SK-N-SH treated with all-trans-retinoic acid at 6 μM for 48 hours (cell line): ENCODE measurements at regions not wholly inside any gene's neighbourhood (a gene's known extent, or its start where the extent isn't known, plus 50 kb on each side); places are given as distances from the start of the nearest gene placed in this dataset.

ENCODE experiments used
- ARNTL ChIP-seq: fragments of 450-650 bp; formaldehyde crosslinking; IDR thresholded peaks from 2 replicates; pipeline ENCODE4 v1.5.0; 2020; ENCODE audit warnings: low read depth, mild to moderate bottlenecking, moderate library complexity, borderline replicate concordance
- BACH2 ChIP-seq: fragments of 250-450 bp; sonication (Bioruptor Pico); IDR thresholded peaks from 2 replicates; pipeline ENCODE4 v1.9.0; 2021; ENCODE audit warnings: mild to moderate bottlenecking, borderline replicate concordance
- CSDC2 ChIP-seq: fragments of 250-450 bp; sonication (Bioruptor Pico); IDR thresholded peaks from 2 replicates; pipeline ENCODE4 v1.5.0; 2020; ENCODE audit warnings: mild to moderate bottlenecking, moderate library complexity
- ESRRG ChIP-seq: fragments of 250-450 bp; sonication (Bioruptor Pico); IDR thresholded peaks from 2 replicates; pipeline ENCODE4 v1.6.1; 2021; ENCODE audit warnings: mild to moderate bottlenecking
- OSR1 ChIP-seq: fragments of 250-450 bp; sonication (Bioruptor Pico); IDR thresholded peaks from 2 replicates; pipeline ENCODE4 v1.8.0; 2022; ENCODE audit warnings: moderate library complexity, mild to moderate bottlenecking, inconsistent platforms
- PATZ1 ChIP-seq: fragments of 250-450 bp; sonication (Bioruptor Pico); IDR thresholded peaks from 2 replicates; pipeline ENCODE4 v1.8.0; 2020; ENCODE audit warnings: mild to moderate bottlenecking, moderate library complexity, borderline replicate concordance
- RARB ChIP-seq: fragments of 250-450 bp; sonication (Bioruptor Pico); IDR thresholded peaks from 2 replicates; pipeline ENCODE4 v1.8.0; 2021; ENCODE audit warnings: mild to moderate bottlenecking, moderate library complexity
- SNAI2 ChIP-seq: fragments of 250-450 bp; sonication (Bioruptor Pico); IDR thresholded peaks from 2 replicates; pipeline ENCODE4 v1.5.0; 2020; ENCODE audit warnings: mild to moderate bottlenecking, moderate library complexity
- ZFP30 ChIP-seq: fragments of 450-650 bp; formaldehyde crosslinking; IDR thresholded peaks from 2 replicates; pipeline ENCODE4 v1.5.0; 2022; ENCODE audit warnings: mild to moderate bottlenecking, moderate library complexity
- ZNF565 ChIP-seq: fragments of 450-650 bp; formaldehyde crosslinking; conservative IDR thresholded peaks from 2 replicates; pipeline ENCODE4 v1.5.0; 2020; ENCODE audit warnings: low read depth, mild to moderate bottlenecking, moderate library complexity
- ZNF70 ChIP-seq: fragments of 450-650 bp; formaldehyde crosslinking; IDR thresholded peaks from 2 replicates; pipeline ENCODE4 v1.5.0; 2020; ENCODE audit warnings: mild to moderate bottlenecking, moderate library complexity
- ZNF8 ChIP-seq: fragments of 450-650 bp; formaldehyde crosslinking; IDR thresholded peaks from 2 replicates; pipeline ENCODE4 v1.5.0; 2020; ENCODE audit warnings: mild to moderate bottlenecking, moderate library complexity
- TF ChIP-seq, protein P1 (sequence below): fragments of 250-450 bp; sonication (Bioruptor Pico); IDR thresholded peaks from 2 replicates; pipeline ENCODE4 v1.8.0; 2021; ENCODE audit warnings: low read depth, mild to moderate bottlenecking, moderate library complexity, borderline replicate concordance

- TF ChIP-seq ARNTL (CRISPR knock-in tag) (no peak), PATZ1 (CRISPR knock-in tag) (no peak), ZNF565 (CRISPR knock-in tag) (no peak), ESRRG (no peak), CSDC2 (no peak), OSR1 (CRISPR knock-in tag) (no peak), ZNF8 (CRISPR knock-in tag) (no peak), BACH2 (CRISPR knock-in tag) (no peak), RARB (no peak), SNAI2 (CRISPR knock-in tag) (no peak), ZFP30 (CRISPR knock-in tag) (no peak), ZNF70 (CRISPR knock-in tag) (no peak)
- TF ChIP-seq, protein P1, sequence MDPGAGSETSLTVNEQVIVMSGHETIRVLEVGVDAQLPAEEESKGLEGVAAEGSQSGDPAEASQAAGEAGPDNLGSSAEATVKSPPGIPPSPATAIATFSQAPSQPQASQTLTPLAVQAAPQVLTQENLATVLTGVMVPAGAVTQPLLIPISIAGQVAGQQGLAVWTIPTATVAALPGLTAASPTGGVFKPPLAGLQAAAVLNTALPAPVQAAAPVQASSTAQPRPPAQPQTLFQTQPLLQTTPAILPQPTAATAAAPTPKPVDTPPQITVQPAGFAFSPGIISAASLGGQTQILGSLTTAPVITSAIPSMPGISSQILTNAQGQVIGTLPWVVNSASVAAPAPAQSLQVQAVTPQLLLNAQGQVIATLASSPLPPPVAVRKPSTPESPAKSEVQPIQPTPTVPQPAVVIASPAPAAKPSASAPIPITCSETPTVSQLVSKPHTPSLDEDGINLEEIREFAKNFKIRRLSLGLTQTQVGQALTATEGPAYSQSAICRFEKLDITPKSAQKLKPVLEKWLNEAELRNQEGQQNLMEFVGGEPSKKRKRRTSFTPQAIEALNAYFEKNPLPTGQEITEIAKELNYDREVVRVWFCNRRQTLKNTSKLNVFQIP (CRISPR knock-in tag), result no peak
Observed at GRCh38 chr7:21107101-21107500, 320.4 kb upstream of the SP8 start.
